Vagina (tissue), 2 donors: ENCODE measurements at regions not wholly inside any gene's neighbourhood (a gene's known extent, or its start where the extent isn't known, plus 50 kb on each side); places are given as distances from the start of the nearest gene placed in this dataset.

ENCODE experiments used
- CTCF ChIP-seq, 3 experiments: fragments of 450-650 bp in 2 of 3; fragments of 200-600 bp in 1 of 3; sonication (generic) in 1 of 3; IDR thresholded peaks; one replicate each; pipeline ENCODE4 v1.5.1; 2017 to 2019; ENCODE audit warnings: antibody characterized with exemption in 3 of 3, mild to moderate bottlenecking in 2 of 3, moderate library complexity in 2 of 3
- POLR2A ChIP-seq, 2 donors: fragments of 450-650 bp; IDR thresholded peaks; one replicate each; pipeline ENCODE4 v1.6.1; 2017; ENCODE audit warnings: antibody characterized with exemption in 2 of 2, mild to moderate bottlenecking in 2 of 2, moderate library complexity in 2 of 2
- POLR2AphosphoS5 ChIP-seq, 2 donors: sonication (generic); formaldehyde crosslinking; IDR thresholded peaks; one replicate each; pipeline ENCODE4 v1.9.0; 2017; ENCODE audit warnings: antibody characterized with exemption in 2 of 2, mild to moderate bottlenecking in 2 of 2, low read depth in 1 of 2; ENCODE audit not compliant: insufficient read depth in 1 of 2

- TF ChIP-seq CTCF (IDR thresholded peaks at IDR 0.05) = no peak
- no peak for TF ChIP-seq POLR2A (IDR thresholded peaks at IDR 0.05)
- no peak for TF ChIP-seq POLR2AphosphoS5 (IDR thresholded peaks at IDR 0.05; ENCODE audit: insufficient read depth in 1 of 2, low read depth in 1 of 2)
Measured at GRCh38 chr5:66415208-66415607, 181.0 kb upstream of the MAST4 start.
